GM19467 (cell line): ENCODE measurements at regions not wholly inside any gene's neighbourhood (a gene's known extent, or its start where the extent isn't known, plus 50 kb on each side); places are given as distances from the start of the nearest gene placed in this dataset.
"Not testable (repeated sequence)": the region's sequence is repeated elsewhere in the genome, so short reads cannot be mapped to it uniquely, and the experiment has no call there.

ENCODE experiments used
- ATAC-seq: cut with Tn5 transposase; IDR thresholded peaks from one replicate; pipeline ENCODE4 v1.9.1; 2021; ENCODE audit warnings: mild to moderate bottlenecking, moderate library complexity; ENCODE audit not compliant: unreplicated experiment

- ATAC-seq = not testable (repeated sequence)
These were observed 2146.3 kb upstream of the WWC1 start for GRCh38 chr5:166145107-166145506.

GRCh38 chr5:166163996-166164610 is 2127.3 kb upstream of the WWC1 start:
- ATAC-seq = no peak

- no peak for ATAC-seq
These were observed 2125.8 kb upstream of the WWC1 start for GRCh38 chr5:166165596-166165995.

GRCh38 chr5:166166071-166166470 is 2125.4 kb upstream of the WWC1 start:
- ATAC-seq = no peak

GRCh38 chr5:166172597-166172996 is 2118.8 kb upstream of the WWC1 start:
- ATAC-seq = no peak

- ATAC-seq = no peak
These were observed 2112.9 kb upstream of the WWC1 start for GRCh38 chr5:166178411-166179080.

GRCh38 chr5:166185185-166185584 is 2106.3 kb upstream of the WWC1 start:
- ATAC-seq = no peak

- no peak for ATAC-seq
These were observed 2102.7 kb upstream of the WWC1 start for GRCh38 chr5:166188501-166189325.

- ATAC-seq = no peak
These were observed 2098.7 kb upstream of the WWC1 start for GRCh38 chr5:166192696-166193095.

- no peak for ATAC-seq
These were observed 2095.5 kb upstream of the WWC1 start for GRCh38 chr5:166195981-166196380.

GRCh38 chr5:166200532-166200931 is 2090.9 kb upstream of the WWC1 start:
- ATAC-seq = no peak

- ATAC-seq = no peak
These were observed 2079.8 kb upstream of the WWC1 start for GRCh38 chr5:166211640-166212039.

GRCh38 chr5:166236327-166236726 is 2055.1 kb upstream of the WWC1 start:
- ATAC-seq = no peak

GRCh38 chr5:166240705-166241104 is 2050.7 kb upstream of the WWC1 start:
- no peak for ATAC-seq

GRCh38 chr5:166245556-166245955 is 2045.9 kb upstream of the WWC1 start:
- no peak for ATAC-seq

GRCh38 chr5:166251786-166252185 is 2039.7 kb upstream of the WWC1 start:
- no peak for ATAC-seq

- ATAC-seq = no peak
These were observed 2033.8 kb upstream of the WWC1 start for GRCh38 chr5:166257661-166258060.

GRCh38 chr5:166262395-166262794 is 2029.0 kb upstream of the WWC1 start:
- ATAC-seq = no peak

- no peak for ATAC-seq
These were observed 2023.5 kb upstream of the WWC1 start for GRCh38 chr5:166267907-166268306.

- no peak for ATAC-seq
These were observed 2020.7 kb upstream of the WWC1 start for GRCh38 chr5:166270712-166271111.

- ATAC-seq = no peak
These were observed 2015.4 kb upstream of the WWC1 start for GRCh38 chr5:166276006-166276405.

- ATAC-seq = no peak
These were observed 2011.6 kb upstream of the WWC1 start for GRCh38 chr5:166279828-166280227.
